GM23338 (cell line): ENCODE measurements at regions not wholly inside any gene's neighbourhood (a gene's known extent, or its start where the extent isn't known, plus 50 kb on each side); places are given as distances from the start of the nearest gene placed in this dataset.

Experiments used
- ATAC-seq: fragments of 200-7000 bp; cut with Tn5 transposase; 3 replicates; pipeline ENCODE4 v1.9.1; 2020
- DNase-seq: peaks from one replicate; pipeline ENCODE4 v3.0.0-alpha.2; 2015; ENCODE audit warnings: low spot score
- H2AFZ ChIP-seq: fragments of 200-600 bp; sonication (generic); 2 replicates; pipeline ENCODE4 v1.8.0; 2016; ENCODE audit warnings: antibody characterized with exemption, mild to moderate bottlenecking, moderate library complexity
- H3F3A ChIP-seq: fragments of 200-600 bp; sonication (generic); replicated peaks from 2 replicates; pipeline ENCODE4 v1.8.0; 2017; ENCODE audit warnings: antibody characterized with exemption, mixed run types, low read depth
- H3K27ac ChIP-seq: fragments of 200-600 bp; sonication (generic); 2 replicates; pipeline ENCODE4 v1.6.1; 2016; ENCODE audit warnings: low read depth
- H3K27me3 ChIP-seq: fragments of 200-600 bp; sonication (generic); 2 replicates; pipeline ENCODE4 v1.8.0; 2016; ENCODE audit warnings: mild to moderate bottlenecking, mixed run types, moderate library complexity; ENCODE audit not compliant: insufficient read depth
- H3K36me3 ChIP-seq: fragments of 200-600 bp; sonication (generic); 2 replicates; pipeline ENCODE4 v1.8.0; 2016; ENCODE audit warnings: mild to moderate bottlenecking; ENCODE audit not compliant: insufficient read depth
- H3K4me1 ChIP-seq: fragments of 200-600 bp; sonication (generic); 2 replicates; pipeline ENCODE4 v1.8.0; 2016; ENCODE audit warnings: mild to moderate bottlenecking, moderate library complexity; ENCODE audit not compliant: insufficient read depth
- H3K4me2 ChIP-seq: fragments of 200-600 bp; sonication (generic); 2 replicates; pipeline ENCODE4 v1.7.1; 2017; ENCODE audit warnings: mixed run types
- H3K4me3 ChIP-seq: fragments of 200-600 bp; sonication (generic); 2 replicates; pipeline ENCODE4 v1.6.1; 2016; ENCODE audit warnings: mixed run types
- H3K79me2 ChIP-seq: fragments of 200-600 bp; sonication (generic); replicated peaks from 2 replicates; pipeline ENCODE4 v1.8.0; 2017; ENCODE audit warnings: mild to moderate bottlenecking; ENCODE audit not compliant: insufficient read depth
- H3K9me2 ChIP-seq: fragments of 200-600 bp; sonication (generic); 2 replicates; pipeline ENCODE4 v1.8.0; 2017; ENCODE audit not compliant: insufficient read depth
- H4K20me1 ChIP-seq: fragments of 200-600 bp; sonication (generic); replicated peaks from 2 replicates; pipeline ENCODE4 v1.8.0; 2017; ENCODE audit warnings: mild to moderate bottlenecking; ENCODE audit not compliant: insufficient read depth
- H3K27ac Mint-ChIP-seq: 2 replicates; pipeline ENCODE4 v1.8.0; 2020; ENCODE audit warnings: inconsistent platforms, mild to moderate bottlenecking, moderate library complexity, mixed read lengths
- H3K27me3 Mint-ChIP-seq: 3 replicates; pipeline ENCODE4 v1.8.0; 2022; ENCODE audit warnings: low read depth, mild to moderate bottlenecking, moderate library complexity, mixed read lengths, inconsistent platforms; ENCODE audit not compliant: insufficient read depth, poor library complexity
- H3K36me3 Mint-ChIP-seq: 3 replicates; pipeline ENCODE4 v1.8.0; 2021; ENCODE audit warnings: low read depth, mild to moderate bottlenecking, inconsistent platforms, moderate library complexity, mixed read lengths
- H3K4me1 Mint-ChIP-seq: 3 replicates; pipeline ENCODE4 v1.8.0; 2020; ENCODE audit warnings: mild to moderate bottlenecking, inconsistent platforms, mixed read lengths
- H3K4me3 Mint-ChIP-seq: 3 replicates; pipeline ENCODE4 v1.8.0; 2021; ENCODE audit warnings: moderate library complexity, mild to moderate bottlenecking, inconsistent platforms, mixed read lengths
- H3K9me3 Mint-ChIP-seq: 3 replicates; pipeline ENCODE4 v1.8.0; 2020; ENCODE audit warnings: moderate library complexity, mild to moderate bottlenecking, inconsistent platforms, mixed read lengths
- CREB1 ChIP-seq: fragments of 250-450 bp; sonication (Bioruptor Pico); IDR thresholded peaks from 2 replicates; pipeline ENCODE4 v1.5.0; 2020; ENCODE audit warnings: low read depth, mild to moderate bottlenecking, moderate library complexity
- ETS1 ChIP-seq: IDR thresholded peaks from 2 replicates; pipeline ENCODE4 v1.6.1; 2016; ENCODE audit warnings: antibody characterized with exemption
- EZH2 ChIP-seq: fragments of 200-600 bp; sonication (generic); IDR thresholded peaks from one replicate; pipeline ENCODE4 v1.8.0; 2017; ENCODE audit warnings: antibody characterized with exemption, mild to moderate bottlenecking, low read depth; ENCODE audit not compliant: unreplicated experiment
- EZH2phosphoT487 ChIP-seq: fragments of 200-600 bp; sonication (generic); IDR thresholded peaks from one replicate; pipeline ENCODE4 v1.8.1; 2018; ENCODE audit warnings: antibody characterized with exemption; ENCODE audit not compliant: unreplicated experiment
- NANOG ChIP-seq: IDR thresholded peaks from 2 replicates; pipeline ENCODE4 v1.6.1; 2016; ENCODE audit warnings: antibody characterized with exemption, borderline replicate concordance
- POLR2AphosphoS5 ChIP-seq: IDR thresholded peaks from 2 replicates; pipeline ENCODE4 v1.6.1; 2016; ENCODE audit warnings: antibody characterized with exemption, low read depth
- ZNF114 ChIP-seq: fragments of 250-450 bp; sonication (Bioruptor Pico); IDR thresholded peaks from 2 replicates; pipeline ENCODE4 v1.5.0; 2020; ENCODE audit warnings: mild to moderate bottlenecking, moderate library complexity
- ZNF331 ChIP-seq: fragments of 250-450 bp; sonication (Bioruptor Pico); IDR thresholded peaks from 2 replicates; pipeline ENCODE4 v1.5.0; 2020; ENCODE audit warnings: low read depth, mild to moderate bottlenecking, moderate library complexity
- TF ChIP-seq, protein P1 (sequence below): IDR thresholded peaks from one replicate; pipeline ENCODE4 v1.6.1; 2018; ENCODE audit warnings: antibody characterized with exemption; ENCODE audit not compliant: unreplicated experiment
- TF ChIP-seq, protein P2 (sequence below), 2 experiments: fragments of 200-600 bp in 1 of 2; sonication (generic) in 1 of 2; conservative IDR thresholded peaks; 2 replicates each; pipeline versions ENCODE4 v1.5.1 to v1.6.1; 2016 to 2017; ENCODE audit warnings: antibody characterized with exemption in 2 of 2, low read depth in 2 of 2, mild to moderate bottlenecking in 2 of 2, moderate library complexity in 1 of 2

DNA sequence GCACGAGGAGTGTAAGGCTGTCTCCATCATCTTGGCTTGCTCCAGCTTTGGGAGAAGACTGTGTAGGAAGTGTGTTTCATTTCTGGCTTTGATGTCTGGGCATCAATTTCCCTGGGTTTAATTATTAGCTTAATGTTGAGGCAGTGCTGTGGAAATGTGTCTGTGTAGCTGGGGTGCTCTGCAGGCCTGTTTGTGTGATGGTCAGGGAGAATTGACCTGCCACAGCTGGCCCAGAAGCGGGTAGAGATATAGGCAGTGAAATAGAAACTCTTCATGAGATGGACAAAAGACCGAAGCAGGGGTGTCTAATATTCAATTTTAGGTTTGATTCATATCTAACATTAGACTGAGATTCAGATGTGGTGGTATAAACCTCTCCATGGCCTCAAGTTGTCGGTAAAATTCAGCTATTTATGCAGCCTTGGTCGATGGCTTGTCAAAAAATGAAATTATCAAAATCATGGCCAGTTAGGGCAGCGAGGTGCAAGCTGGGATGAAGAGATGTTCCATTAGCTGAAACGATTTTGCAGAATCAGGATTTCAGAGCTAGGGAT, 95.3 kb upstream of the SNX9 start:
- Histone ChIP-seq H3K9me2 (no peaks in the 10 kb centered on the region), H3F3A (no peaks in the 10 kb centered on the region), H3K4me2 (no peak overlapping the region), H3K4me3 (no peak overlapping the region), H4K20me1 (no peaks in the 10 kb centered on the region), H2AFZ (no peak overlapping the region), H3K27ac (no peak overlapping the region), H3K79me2 (no peaks in the 10 kb centered on the region), H3K27me3 (no peaks in the 10 kb centered on the region), H3K4me1 (no peaks in the 10 kb centered on the region), H3K36me3 (no peaks in the 10 kb centered on the region)
- Mint-ChIP-seq H3K9me3 (peaks cover 21% of the 10 kb centered on the region), H3K4me1 (no peaks in the 10 kb centered on the region; the same call in 2 of the 3 replicates), H3K27me3 (peaks cover 1% of the 10 kb centered on the region), H3K4me3 (no peak overlapping the region), H3K27ac (no peak overlapping the region), H3K36me3 (peaks cover 18% of the 10 kb centered on the region)
- no peak for TF ChIP-seq ZNF114
- no peak for TF ChIP-seq ZNF331 (CRISPR knock-in tag)
- TF ChIP-seq POLR2AphosphoS5: no peak
- TF ChIP-seq, protein P1, sequence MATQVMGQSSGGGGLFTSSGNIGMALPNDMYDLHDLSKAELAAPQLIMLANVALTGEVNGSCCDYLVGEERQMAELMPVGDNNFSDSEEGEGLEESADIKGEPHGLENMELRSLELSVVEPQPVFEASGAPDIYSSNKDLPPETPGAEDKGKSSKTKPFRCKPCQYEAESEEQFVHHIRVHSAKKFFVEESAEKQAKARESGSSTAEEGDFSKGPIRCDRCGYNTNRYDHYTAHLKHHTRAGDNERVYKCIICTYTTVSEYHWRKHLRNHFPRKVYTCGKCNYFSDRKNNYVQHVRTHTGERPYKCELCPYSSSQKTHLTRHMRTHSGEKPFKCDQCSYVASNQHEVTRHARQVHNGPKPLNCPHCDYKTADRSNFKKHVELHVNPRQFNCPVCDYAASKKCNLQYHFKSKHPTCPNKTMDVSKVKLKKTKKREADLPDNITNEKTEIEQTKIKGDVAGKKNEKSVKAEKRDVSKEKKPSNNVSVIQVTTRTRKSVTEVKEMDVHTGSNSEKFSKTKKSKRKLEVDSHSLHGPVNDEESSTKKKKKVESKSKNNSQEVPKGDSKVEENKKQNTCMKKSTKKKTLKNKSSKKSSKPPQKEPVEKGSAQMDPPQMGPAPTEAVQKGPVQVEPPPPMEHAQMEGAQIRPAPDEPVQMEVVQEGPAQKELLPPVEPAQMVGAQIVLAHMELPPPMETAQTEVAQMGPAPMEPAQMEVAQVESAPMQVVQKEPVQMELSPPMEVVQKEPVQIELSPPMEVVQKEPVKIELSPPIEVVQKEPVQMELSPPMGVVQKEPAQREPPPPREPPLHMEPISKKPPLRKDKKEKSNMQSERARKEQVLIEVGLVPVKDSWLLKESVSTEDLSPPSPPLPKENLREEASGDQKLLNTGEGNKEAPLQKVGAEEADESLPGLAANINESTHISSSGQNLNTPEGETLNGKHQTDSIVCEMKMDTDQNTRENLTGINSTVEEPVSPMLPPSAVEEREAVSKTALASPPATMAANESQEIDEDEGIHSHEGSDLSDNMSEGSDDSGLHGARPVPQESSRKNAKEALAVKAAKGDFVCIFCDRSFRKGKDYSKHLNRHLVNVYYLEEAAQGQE: no peak
- no peak for TF ChIP-seq CREB1 (CRISPR knock-in tag)
- no peak for TF ChIP-seq NANOG
- DNase-seq: no peak
- ATAC-seq: no peak

DNA sequence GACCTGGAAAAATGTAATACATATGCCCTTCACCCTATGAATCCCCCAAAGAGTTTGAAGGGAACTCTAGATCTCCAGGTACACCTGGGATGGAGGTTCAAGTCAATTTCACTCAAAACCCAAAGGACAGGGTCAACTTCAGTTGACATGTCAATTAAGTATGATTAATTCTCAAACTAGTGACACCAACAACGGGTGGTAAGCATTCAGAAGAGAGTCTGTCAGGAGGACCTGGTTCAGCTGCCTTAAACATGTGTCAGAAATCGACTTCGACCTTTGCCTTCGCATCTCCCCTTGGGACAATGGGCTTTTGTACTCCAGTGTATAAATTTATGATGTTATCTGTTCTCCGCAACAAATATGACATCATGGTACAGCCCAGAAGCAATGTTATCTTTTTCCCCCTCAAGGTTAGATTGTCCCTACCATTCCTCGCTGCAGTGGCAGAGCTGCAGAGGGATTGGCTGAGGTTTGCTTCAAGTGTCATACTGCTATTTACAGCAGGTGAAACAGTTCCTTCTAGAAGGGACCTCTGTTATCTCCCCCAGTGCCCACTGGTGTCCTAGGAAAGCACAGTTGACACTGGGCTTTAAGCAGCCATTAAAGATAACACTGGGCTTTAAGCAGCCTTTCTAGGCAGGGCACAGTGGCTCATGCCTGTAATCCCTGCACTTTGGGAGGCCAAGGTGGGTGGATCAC, 94.7 kb upstream of the SNX9 start:
- Histone ChIP-seq H3K27ac (no peak overlapping the region), H4K20me1 (no peaks in the 10 kb centered on the region), H3F3A (no peaks in the 10 kb centered on the region), H3K9me2 (no peaks in the 10 kb centered on the region), H2AFZ (no peak overlapping the region), H3K79me2 (no peaks in the 10 kb centered on the region), H3K4me1 (no peaks in the 10 kb centered on the region), H3K4me3 (no peak overlapping the region), H3K36me3 (no peaks in the 10 kb centered on the region), H3K27me3 (no peaks in the 10 kb centered on the region), H3K4me2 (no peak overlapping the region)
- Mint-ChIP-seq H3K9me3 (peaks cover 21% of the 10 kb centered on the region), H3K27ac (no peak overlapping the region), H3K4me3 (no peak overlapping the region), H3K4me1 (no peaks in the 10 kb centered on the region; the same call in 2 of the 3 replicates), H3K36me3 (peaks cover 18% of the 10 kb centered on the region), H3K27me3 (peaks cover 1% of the 10 kb centered on the region)
- no peak for ATAC-seq
- DNase-seq: no peak
- TF ChIP-seq, protein P2, sequence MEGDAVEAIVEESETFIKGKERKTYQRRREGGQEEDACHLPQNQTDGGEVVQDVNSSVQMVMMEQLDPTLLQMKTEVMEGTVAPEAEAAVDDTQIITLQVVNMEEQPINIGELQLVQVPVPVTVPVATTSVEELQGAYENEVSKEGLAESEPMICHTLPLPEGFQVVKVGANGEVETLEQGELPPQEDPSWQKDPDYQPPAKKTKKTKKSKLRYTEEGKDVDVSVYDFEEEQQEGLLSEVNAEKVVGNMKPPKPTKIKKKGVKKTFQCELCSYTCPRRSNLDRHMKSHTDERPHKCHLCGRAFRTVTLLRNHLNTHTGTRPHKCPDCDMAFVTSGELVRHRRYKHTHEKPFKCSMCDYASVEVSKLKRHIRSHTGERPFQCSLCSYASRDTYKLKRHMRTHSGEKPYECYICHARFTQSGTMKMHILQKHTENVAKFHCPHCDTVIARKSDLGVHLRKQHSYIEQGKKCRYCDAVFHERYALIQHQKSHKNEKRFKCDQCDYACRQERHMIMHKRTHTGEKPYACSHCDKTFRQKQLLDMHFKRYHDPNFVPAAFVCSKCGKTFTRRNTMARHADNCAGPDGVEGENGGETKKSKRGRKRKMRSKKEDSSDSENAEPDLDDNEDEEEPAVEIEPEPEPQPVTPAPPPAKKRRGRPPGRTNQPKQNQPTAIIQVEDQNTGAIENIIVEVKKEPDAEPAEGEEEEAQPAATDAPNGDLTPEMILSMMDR (conservative IDR thresholded peaks at IDR 0.05; ENCODE audit: low read depth in 2 of 2): no peak
- TF ChIP-seq EZH2phosphoT487 (no peak), ZNF331 (CRISPR knock-in tag) (no peak), CREB1 (CRISPR knock-in tag) (no peak), ETS1 (no peak), POLR2AphosphoS5 (no peak), EZH2 (no peak), ZNF114 (no peak)
- TF ChIP-seq, protein P1: no peak
